Thyroid gland (tissue), 4 donors: ENCODE measurements at regions not wholly inside any gene's neighbourhood (a gene's known extent, or its start where the extent isn't known, plus 50 kb on each side); places are given as distances from the start of the nearest gene placed in this dataset.

Experiments used
- DNase-seq, 2 donors: peaks; one replicate each; pipeline ENCODE4 v3.0.0-alpha.2; 2019
- H3K27ac ChIP-seq, 3 donors: fragments of 200-600 bp; sonication (generic); 1 replicate in 2 of 3; 2 replicates in 1 of 3; pipeline ENCODE4 v1.5.1; 2016 to 2019; ENCODE audit warnings: mild to moderate bottlenecking in 1 of 3, moderate library complexity in 1 of 3
- H3K27me3 ChIP-seq: fragments of 200-600 bp; sonication (generic); one replicate; pipeline ENCODE4 v1.5.1; 2019
- H3K36me3 ChIP-seq, 2 donors: fragments of 200-600 bp; sonication (generic); one replicate each; pipeline ENCODE4 v1.5.1; 2016 to 2019
- H3K4me1 ChIP-seq, 2 donors: fragments of 200-600 bp; sonication (generic); one replicate each; pipeline ENCODE4 v1.5.1; 2017 to 2019
- H3K4me3 ChIP-seq, 3 donors: fragments of 200-600 bp; sonication (generic); replicated peaks in 1 of 3; 1 replicate in 2 of 3; 2 replicates in 1 of 3; pipeline ENCODE4 v1.5.1; 2016; ENCODE audit warnings: mild to moderate bottlenecking in 1 of 3
- H3K9me3 ChIP-seq: fragments of 200-600 bp; sonication (generic); one replicate; pipeline ENCODE4 v1.5.1; 2017
- CTCF ChIP-seq, 6 experiments: fragments of 200-600 bp in 3 of 6; fragments of 450-650 bp in 3 of 6; sonication (generic) in 3 of 6; IDR thresholded peaks; one replicate each; pipeline ENCODE4 v1.5.1; 2016 to 2019; ENCODE audit warnings: antibody characterized with exemption in 6 of 6, mild to moderate bottlenecking in 2 of 6, inconsistent platforms in 1 of 6, moderate library complexity in 1 of 6
- POLR2A ChIP-seq, 2 donors: fragments of 450-650 bp; IDR thresholded peaks; one replicate each; pipeline ENCODE4 v1.6.1; 2017; ENCODE audit warnings: antibody characterized with exemption in 2 of 2, mild to moderate bottlenecking in 2 of 2, moderate library complexity in 1 of 2
- WGBS, 2 donors: methylation state at CpG; one replicate each; pipeline ENCODE4 v1.1.5; 2017; 5-methylcytosine and 5-hydroxymethylcytosine counted together
- intact Hi-C: fragments of 100-400 bp; cut with DNase I; formaldehyde crosslinking; loops from one replicate; pipeline ENCODE4 v1.15.1; 2023

- intact Hi-C loops, result no loop called here
- H3K9me3 ChIP-seq, result no peaks in the 10 kb centered on the region
Observed at GRCh38 chr1:73761559-73761958, 436.4 kb downstream of the LRRIQ3 start.

GRCh38 chr1:73759011-73759410, 439.0 kb downstream of the LRRIQ3 start:
- H3K9me3 ChIP-seq, result no peaks in the 10 kb centered on the region
- intact Hi-C loops, result no loop called here
- no peak for TF ChIP-seq POLR2A (IDR thresholded peaks at IDR 0.05)
- TF ChIP-seq CTCF (IDR thresholded peaks at IDR 0.05), result no peak
- WGBS, 2 donors, result 63 to 84% methylated on average over 1 of the region's 1 CpG
- no peak overlapping the region for H3K4me3 ChIP-seq
- DNase-seq, result no peak
- no peaks in the 10 kb centered on the region for H3K27me3 ChIP-seq
- H3K4me1 ChIP-seq, result no peaks in the 10 kb centered on the region
- no peaks in the 10 kb centered on the region for H3K36me3 ChIP-seq
- no peak overlapping the region for H3K27ac ChIP-seq

More at GRCh38 chr1:73761559-73761958, 436.4 kb downstream of the LRRIQ3 start:
- WGBS, 2 donors, result 91 to 95% methylated on average over 2 of the region's 2 CpGs
- no peak for TF ChIP-seq POLR2A (IDR thresholded peaks at IDR 0.05)
- no peak for TF ChIP-seq CTCF (IDR thresholded peaks at IDR 0.05)
- no peak overlapping the region for H3K4me3 ChIP-seq
- no peaks in the 10 kb centered on the region for H3K27me3 ChIP-seq
- no peak overlapping the region for H3K27ac ChIP-seq
- H3K36me3 ChIP-seq, result no peaks in the 10 kb centered on the region
- DNase-seq, result no peak
- peaks cover 3 to 8% of the 10 kb centered on the region in 2 donors for H3K4me1 ChIP-seq

- WGBS, 2 donors, result 79 to 86% methylated on average over 2 of the region's 2 CpGs
- Histone ChIP-seq H3K4me1 (no peaks in the 10 kb centered on the region), H3K27me3 (no peaks in the 10 kb centered on the region), H3K27ac (no peak overlapping the region), H3K9me3 (no peaks in the 10 kb centered on the region), H3K4me3 (no peak overlapping the region), H3K36me3 (no peaks in the 10 kb centered on the region)
- intact Hi-C loops, result no loop called here
- TF ChIP-seq POLR2A (IDR thresholded peaks at IDR 0.05), result no peak
- TF ChIP-seq CTCF (IDR thresholded peaks at IDR 0.05), result no peak
- DNase-seq, result no peak
Observed at GRCh38 chr1:73756817-73757216, 441.2 kb downstream of the LRRIQ3 start.

- H3K27me3 ChIP-seq, result no peaks in the 10 kb centered on the region
- DNase-seq, result peak; percentile 7 to 12
- intact Hi-C loops, result no loop called here
- H3K4me3 ChIP-seq, result no peak overlapping the region
- no peak overlapping the region for H3K27ac ChIP-seq
- no peaks in the 10 kb centered on the region for H3K4me1 ChIP-seq
- H3K9me3 ChIP-seq, result no peaks in the 10 kb centered on the region
- TF ChIP-seq CTCF (IDR thresholded peaks at IDR 0.05) (no peak), POLR2A (IDR thresholded peaks at IDR 0.05) (no peak)
- no peaks in the 10 kb centered on the region for H3K36me3 ChIP-seq
- 30% methylated on average over 2 of the region's 2 CpGs for WGBS, 2 donors
Observed at GRCh38 chr1:73755649-73756048, 442.3 kb downstream of the LRRIQ3 start.

GRCh38 chr1:73749996-73750395, 448.0 kb downstream of the LRRIQ3 start:
- Histone ChIP-seq H3K4me1 (no peaks in the 10 kb centered on the region), H3K9me3 (no peaks in the 10 kb centered on the region), H3K4me3 (no peak overlapping the region), H3K36me3 (no peaks in the 10 kb centered on the region), H3K27me3 (no peaks in the 10 kb centered on the region), H3K27ac (no peak overlapping the region)
- TF ChIP-seq POLR2A (IDR thresholded peaks at IDR 0.05), result no peak
- no peak for TF ChIP-seq CTCF (IDR thresholded peaks at IDR 0.05)
- intact Hi-C loops, result no loop called here
- no peak for DNase-seq
